ENCODE measurements at regions not wholly inside any gene's neighbourhood (a gene's known extent, or its start where the extent isn't known, plus 50 kb on each side); places are given as distances from the start of the nearest gene placed in this dataset.

DNA sequence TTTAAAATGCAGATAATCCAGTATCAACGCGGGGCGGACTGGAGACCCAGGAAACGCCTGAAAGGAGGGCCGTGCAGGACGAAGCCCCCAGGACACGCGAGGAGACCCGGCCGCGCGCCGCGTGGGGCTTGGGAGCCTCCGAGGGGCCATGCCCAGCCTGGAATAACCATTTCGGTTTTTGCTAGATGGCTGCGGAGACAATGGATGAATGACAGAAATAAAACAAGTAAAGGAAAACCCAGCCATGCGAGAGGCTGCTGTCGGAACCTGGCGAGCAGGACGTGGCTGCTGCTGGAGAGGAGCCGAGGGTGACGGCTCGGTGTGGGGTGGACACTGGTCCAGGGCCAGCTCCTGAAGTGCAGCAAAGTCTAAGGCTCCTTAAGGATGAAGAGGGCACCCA lies 227.2 kb upstream of the ADARB2 start:
- WGBS, 2 experiments, result 92 to 93% methylated on average over 24 of the region's 24 CpGs
- H3K4me3 ChIP-seq (ENCODE audit: insufficient read depth, low read depth, low read length), result no peak overlapping the region
- no peaks in the 10 kb centered on the region for H3K27me3 ChIP-seq (ENCODE audit: control insufficient read depth, insufficient read depth, low read length, poor library complexity, severe bottlenecking)
- H3K27ac ChIP-seq (ENCODE audit: insufficient read depth, low read depth, low read length, poor library complexity, severe bottlenecking), result no peak overlapping the region
- no peaks in the 10 kb centered on the region for H3K4me1 ChIP-seq (ENCODE audit: control insufficient read depth, insufficient read depth, low read length)
- no peaks in the 10 kb centered on the region for H3K9me3 ChIP-seq (ENCODE audit: control insufficient read depth, low read length)
- H3K36me3 ChIP-seq (ENCODE audit: control insufficient read depth, insufficient read depth, low read length), result no peaks in the 10 kb centered on the region

DNA sequence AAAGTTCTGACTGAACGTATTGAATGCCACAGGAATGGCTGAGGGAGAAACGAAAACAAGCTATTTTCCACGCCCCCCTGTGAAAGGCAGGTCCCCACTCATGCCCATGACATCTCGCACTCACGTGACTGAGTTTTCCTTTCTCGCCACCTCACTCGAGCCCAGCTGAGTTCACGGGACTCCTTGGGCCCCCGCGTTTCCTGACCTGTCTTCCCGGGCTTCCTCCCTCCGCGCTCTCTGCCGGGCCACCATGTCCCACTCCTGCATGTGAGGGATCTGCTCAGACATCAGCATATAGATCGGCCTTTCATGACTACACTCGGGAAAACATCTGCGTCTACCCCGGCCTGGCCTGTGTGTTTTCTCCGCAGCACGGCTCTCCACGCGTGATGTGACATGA lies 226.0 kb upstream of the ADARB2 start:
- Histone ChIP-seq H3K27ac (ENCODE audit: insufficient read depth, low read depth, low read length, poor library complexity, severe bottlenecking) (no peak overlapping the region), H3K36me3 (ENCODE audit: control insufficient read depth, insufficient read depth, low read length) (no peaks in the 10 kb centered on the region), H3K4me1 (ENCODE audit: control insufficient read depth, insufficient read depth, low read length) (no peaks in the 10 kb centered on the region), H3K9me3 (ENCODE audit: control insufficient read depth, low read length) (no peaks in the 10 kb centered on the region), H3K27me3 (ENCODE audit: control insufficient read depth, insufficient read depth, low read length, poor library complexity, severe bottlenecking) (no peaks in the 10 kb centered on the region), H3K4me3 (ENCODE audit: insufficient read depth, low read depth, low read length) (no peak overlapping the region)
- WGBS, 2 experiments, result 96 to 97% methylated on average over 22 of the region's 22 CpGs

- no peaks in the 10 kb centered on the region for H3K4me1 ChIP-seq (ENCODE audit: control insufficient read depth, insufficient read depth, low read length)
- no peak overlapping the region for H3K4me3 ChIP-seq (ENCODE audit: insufficient read depth, low read depth, low read length)
- H3K36me3 ChIP-seq (ENCODE audit: control insufficient read depth, insufficient read depth, low read length), result no peaks in the 10 kb centered on the region
- WGBS, 2 experiments, result 93 to 96% methylated on average over 1 to 2 of the region's 2 CpGs
- H3K9me3 ChIP-seq (ENCODE audit: control insufficient read depth, low read length), result no peaks in the 10 kb centered on the region
- no peak overlapping the region for H3K27ac ChIP-seq (ENCODE audit: insufficient read depth, low read depth, low read length, poor library complexity, severe bottlenecking)
- H3K27me3 ChIP-seq (ENCODE audit: control insufficient read depth, insufficient read depth, low read length, poor library complexity, severe bottlenecking), result no peaks in the 10 kb centered on the region
Measured at GRCh38 chr10:1961989-1962388, 224.7 kb upstream of the ADARB2 start.

- Histone ChIP-seq H3K27me3 (ENCODE audit: control insufficient read depth, insufficient read depth, low read length, poor library complexity, severe bottlenecking) (no peaks in the 10 kb centered on the region), H3K4me1 (ENCODE audit: control insufficient read depth, insufficient read depth, low read length) (no peaks in the 10 kb centered on the region), H3K27ac (ENCODE audit: insufficient read depth, low read depth, low read length, poor library complexity, severe bottlenecking) (no peak overlapping the region), H3K4me3 (ENCODE audit: insufficient read depth, low read depth, low read length) (no peak overlapping the region), H3K9me3 (ENCODE audit: control insufficient read depth, low read length) (no peaks in the 10 kb centered on the region), H3K36me3 (ENCODE audit: control insufficient read depth, insufficient read depth, low read length) (no peaks in the 10 kb centered on the region)
- WGBS, 2 experiments, result 89 to 97% methylated on average over 2 of the region's 2 CpGs
Measured at GRCh38 chr10:1960982-1961381, 223.7 kb upstream of the ADARB2 start.

- Histone ChIP-seq H3K27me3 (ENCODE audit: control insufficient read depth, insufficient read depth, low read length, poor library complexity, severe bottlenecking) (no peaks in the 10 kb centered on the region), H3K36me3 (ENCODE audit: control insufficient read depth, insufficient read depth, low read length) (no peaks in the 10 kb centered on the region), H3K4me3 (ENCODE audit: insufficient read depth, low read depth, low read length) (no peak overlapping the region), H3K4me1 (ENCODE audit: control insufficient read depth, insufficient read depth, low read length) (no peaks in the 10 kb centered on the region), H3K27ac (ENCODE audit: insufficient read depth, low read depth, low read length, poor library complexity, severe bottlenecking) (no peak overlapping the region), H3K9me3 (ENCODE audit: control insufficient read depth, low read length) (no peaks in the 10 kb centered on the region)
- WGBS, 2 experiments, result 93 to 97% methylated on average over 3 to 4 of the region's 4 CpGs
Measured at GRCh38 chr10:1957057-1957456, 219.7 kb upstream of the ADARB2 start.

DNA sequence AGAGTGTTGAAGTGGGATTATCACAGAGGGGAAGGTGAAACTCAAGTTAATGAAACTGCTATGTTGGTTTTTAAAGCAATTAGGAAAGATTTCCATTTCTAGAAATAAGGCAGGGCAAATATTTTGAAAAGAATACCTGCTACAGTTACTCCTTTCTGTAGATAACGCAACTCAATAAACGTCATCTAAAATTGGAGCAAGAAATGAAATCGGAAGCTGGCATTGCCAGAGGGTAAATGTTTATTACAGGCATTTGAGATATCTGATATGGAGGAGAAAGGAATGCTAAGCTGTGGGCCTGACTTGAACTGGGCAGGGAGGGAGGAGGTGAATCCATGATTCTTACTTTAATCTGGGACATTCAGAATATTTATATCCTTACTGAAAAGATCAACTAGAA lies 217.0 kb upstream of the ADARB2 start:
- Histone ChIP-seq H3K36me3 (ENCODE audit: control insufficient read depth, insufficient read depth, low read length) (no peaks in the 10 kb centered on the region), H3K9me3 (ENCODE audit: control insufficient read depth, low read length) (no peaks in the 10 kb centered on the region), H3K27ac (ENCODE audit: insufficient read depth, low read depth, low read length, poor library complexity, severe bottlenecking) (no peak overlapping the region), H3K27me3 (ENCODE audit: control insufficient read depth, insufficient read depth, low read length, poor library complexity, severe bottlenecking) (no peaks in the 10 kb centered on the region), H3K4me3 (ENCODE audit: insufficient read depth, low read depth, low read length) (no peak overlapping the region), H3K4me1 (ENCODE audit: control insufficient read depth, insufficient read depth, low read length) (no peaks in the 10 kb centered on the region)
- WGBS, 2 experiments, result 95 to 96% methylated on average over 3 of the region's 3 CpGs

DNA sequence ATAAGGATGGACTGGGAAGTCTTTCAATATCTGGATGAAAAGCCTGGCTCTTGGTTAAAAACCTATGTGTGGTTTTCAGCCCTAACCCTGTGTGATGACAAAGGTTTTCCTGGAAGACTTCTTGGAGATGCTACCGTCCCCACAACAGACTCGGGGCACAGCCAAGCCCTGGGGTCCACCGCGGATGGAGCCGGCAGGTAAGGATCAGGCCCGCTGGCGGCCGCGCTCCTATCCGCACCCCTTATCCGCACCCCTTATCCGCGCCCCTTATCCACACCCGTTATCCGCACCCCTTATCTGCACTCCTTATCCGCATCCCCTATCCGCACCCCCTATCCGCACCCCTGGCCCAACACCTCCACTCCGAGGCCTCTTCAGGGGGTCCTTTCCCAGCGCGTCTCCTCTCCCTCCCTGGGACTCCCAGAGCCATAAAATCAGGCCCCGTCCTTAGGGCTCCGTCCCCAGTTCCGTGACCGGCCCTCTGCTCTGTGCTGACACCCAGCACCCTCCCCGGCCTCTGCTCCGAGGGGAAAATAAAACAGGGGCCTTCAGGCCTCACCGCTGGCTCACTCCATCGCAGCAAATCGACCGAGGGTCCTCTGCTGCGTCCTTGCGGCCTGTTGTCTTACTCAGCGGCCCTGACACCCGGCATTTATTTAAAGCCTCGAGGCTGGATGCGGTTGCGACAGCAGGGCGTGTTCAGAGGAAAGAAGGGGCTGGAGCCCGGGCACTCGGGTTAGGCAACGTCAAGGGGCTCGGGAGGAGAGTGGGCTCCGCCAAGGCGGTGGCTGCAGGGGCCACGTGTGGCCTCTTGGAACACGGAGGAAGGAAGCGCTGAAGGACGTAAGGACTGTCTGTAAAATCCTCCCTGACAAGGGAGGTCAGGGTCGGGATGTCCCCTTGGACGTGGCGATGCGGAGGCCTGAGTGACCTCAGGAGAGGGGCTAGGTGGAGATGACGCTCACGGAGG lies 215.1 kb upstream of the ADARB2 start:
- Histone ChIP-seq H3K9me3 (ENCODE audit: control insufficient read depth, low read length) (no peaks in the 10 kb centered on the region), H3K27me3 (ENCODE audit: control insufficient read depth, insufficient read depth, low read length, poor library complexity, severe bottlenecking) (no peaks in the 10 kb centered on the region), H3K27ac (ENCODE audit: insufficient read depth, low read depth, low read length, poor library complexity, severe bottlenecking) (no peak overlapping the region), H3K4me3 (ENCODE audit: insufficient read depth, low read depth, low read length) (no peak overlapping the region), H3K4me1 (ENCODE audit: control insufficient read depth, insufficient read depth, low read length) (no peaks in the 10 kb centered on the region), H3K36me3 (ENCODE audit: control insufficient read depth, insufficient read depth, low read length) (no peaks in the 10 kb centered on the region)
- 92 to 94% methylated on average over 55 of the region's 55 CpGs for WGBS, 2 experiments

DNA sequence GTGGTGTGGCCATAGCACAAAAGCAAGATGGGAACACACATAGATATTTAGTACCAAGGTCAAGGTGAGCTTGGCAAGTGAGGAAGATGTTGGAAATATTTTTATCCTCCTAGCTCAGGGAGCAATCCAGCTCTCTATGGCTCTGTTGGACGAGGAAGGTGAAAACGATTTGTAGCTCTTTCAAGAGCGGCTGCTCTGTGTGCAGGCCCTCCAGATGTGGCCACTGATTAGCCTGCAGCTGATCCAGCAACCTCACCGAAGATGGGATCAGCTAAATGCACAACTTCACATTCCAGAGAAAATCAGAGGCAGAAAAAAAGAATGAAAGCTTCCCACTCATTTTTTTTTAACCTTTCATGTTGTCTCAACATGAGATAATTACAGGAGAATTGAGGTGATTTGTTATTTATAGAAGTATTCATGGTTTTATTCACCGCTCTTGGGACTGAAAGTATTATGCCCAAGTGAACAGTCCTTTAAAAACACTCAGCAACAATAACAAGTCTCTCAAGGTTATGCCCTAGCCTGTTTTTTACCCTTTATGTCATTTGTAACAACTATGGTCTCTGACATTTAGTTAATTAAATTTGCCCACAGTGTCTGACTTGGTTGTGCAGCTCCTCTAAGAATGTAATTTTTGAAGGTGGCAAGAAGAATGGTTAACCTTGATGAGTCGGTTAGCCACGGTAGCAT lies 213.6 kb upstream of the ADARB2 start:
- WGBS, 2 experiments, result 96 to 97% methylated on average over 6 to 7 of the region's 7 CpGs
- H3K36me3 ChIP-seq (ENCODE audit: control insufficient read depth, insufficient read depth, low read length), result no peaks in the 10 kb centered on the region
- no peaks in the 10 kb centered on the region for H3K9me3 ChIP-seq (ENCODE audit: control insufficient read depth, low read length)
- H3K27me3 ChIP-seq (ENCODE audit: control insufficient read depth, insufficient read depth, low read length, poor library complexity, severe bottlenecking), result no peaks in the 10 kb centered on the region
- H3K4me3 ChIP-seq (ENCODE audit: insufficient read depth, low read depth, low read length), result no peak overlapping the region
- H3K27ac ChIP-seq (ENCODE audit: insufficient read depth, low read depth, low read length, poor library complexity, severe bottlenecking), result no peak overlapping the region
- no peaks in the 10 kb centered on the region for H3K4me1 ChIP-seq (ENCODE audit: control insufficient read depth, insufficient read depth, low read length)

GRCh38 chr10:1947464-1948003 lies 210.2 kb upstream of the ADARB2 start:
- Histone ChIP-seq H3K4me1 (ENCODE audit: control insufficient read depth, insufficient read depth, low read length) (no peaks in the 10 kb centered on the region), H3K27me3 (ENCODE audit: control insufficient read depth, insufficient read depth, low read length, poor library complexity, severe bottlenecking) (no peaks in the 10 kb centered on the region), H3K27ac (ENCODE audit: insufficient read depth, low read depth, low read length, poor library complexity, severe bottlenecking) (no peak overlapping the region), H3K36me3 (ENCODE audit: control insufficient read depth, insufficient read depth, low read length) (no peaks in the 10 kb centered on the region), H3K4me3 (ENCODE audit: insufficient read depth, low read depth, low read length) (no peak overlapping the region), H3K9me3 (ENCODE audit: control insufficient read depth, low read length) (no peaks in the 10 kb centered on the region)
- 90 to 97% methylated on average over 4 of the region's 4 CpGs for WGBS, 2 experiments

DNA sequence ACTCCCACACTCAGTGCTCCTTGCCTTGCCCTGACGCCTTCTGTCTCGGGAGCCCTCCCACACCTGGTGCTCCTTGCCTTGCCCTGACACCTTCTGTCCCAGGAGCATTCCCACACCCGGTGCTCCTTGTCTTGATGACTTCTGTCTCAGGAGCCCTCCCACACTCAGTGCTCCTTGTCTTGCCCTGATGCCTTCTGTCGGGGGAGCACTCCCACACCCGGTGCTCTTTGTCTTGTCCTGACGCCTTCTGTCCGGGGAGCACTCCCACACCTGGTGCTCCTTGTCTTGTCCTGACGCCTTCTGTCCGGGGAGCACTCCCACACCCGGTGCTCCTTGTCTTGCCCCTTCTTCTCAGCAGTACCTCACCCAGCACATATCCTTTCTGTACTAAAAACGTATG lies 207.2 kb upstream of the ADARB2 start:
- Histone ChIP-seq H3K27me3 (ENCODE audit: control insufficient read depth, insufficient read depth, low read length, poor library complexity, severe bottlenecking) (no peaks in the 10 kb centered on the region), H3K4me1 (ENCODE audit: control insufficient read depth, insufficient read depth, low read length) (no peaks in the 10 kb centered on the region), H3K36me3 (ENCODE audit: control insufficient read depth, insufficient read depth, low read length) (no peaks in the 10 kb centered on the region), H3K9me3 (ENCODE audit: control insufficient read depth, low read length) (no peaks in the 10 kb centered on the region), H3K4me3 (ENCODE audit: insufficient read depth, low read depth, low read length) (no peak overlapping the region), H3K27ac (ENCODE audit: insufficient read depth, low read depth, low read length, poor library complexity, severe bottlenecking) (no peak overlapping the region)
- whole genome bisulfite sequencing, 2 experiments, result 95 to 96% methylated on average over 11 of the region's 11 CpGs

Measured in ectodermal cell (in vitro differentiated cells).